DND-41 (cell line): ENCODE measurements at regions not wholly inside any gene's neighbourhood (a gene's known extent, or its start where the extent isn't known, plus 50 kb on each side); places are given as distances from the start of the nearest gene placed in this dataset.

Experiments
- ATAC-seq: fragments of 200-7000 bp; cut with Tn5 transposase; 3 replicates; pipeline ENCODE4 v1.9.1; 2021; ENCODE audit warnings: low read depth; ENCODE audit not compliant: insufficient read depth
- DNase-seq: peaks from one replicate; pipeline ENCODE4 v3.0.0-alpha.2; 2020
- H2AFZ ChIP-seq: 2 replicates; pipeline ENCODE4 v1.6.0; 2012; ENCODE audit warnings: low read depth, low read length
- H3K27ac ChIP-seq: 2 replicates; pipeline ENCODE4 v1.5.1; 2012; ENCODE audit warnings: low read length, inconsistent platforms
- H3K27me3 ChIP-seq: fragments of 200-600 bp; sonication (generic); 2 replicates; pipeline ENCODE4 v1.6.0; 2012; ENCODE audit warnings: low read length, mild to moderate bottlenecking, inconsistent platforms; ENCODE audit not compliant: insufficient read depth, poor library complexity
- H3K36me3 ChIP-seq: 2 replicates; pipeline ENCODE4 v1.5.1; 2012; ENCODE audit warnings: low read length, inconsistent platforms; ENCODE audit not compliant: insufficient read depth
- H3K4me1 ChIP-seq: 2 replicates; pipeline ENCODE4 v1.5.1; 2012; ENCODE audit warnings: mild to moderate bottlenecking, low read length; ENCODE audit not compliant: insufficient read depth
- H3K4me2 ChIP-seq: 2 replicates; pipeline ENCODE4 v1.6.0; 2012; ENCODE audit warnings: mild to moderate bottlenecking, moderate library complexity, low read length, inconsistent platforms; ENCODE audit not compliant: insufficient read depth
- H3K4me3 ChIP-seq, 2 experiments: fragments of 200-600 bp in 1 of 2; shearing (Covaris generic) in 1 of 2; 2 replicates each; pipeline ENCODE4 v1.5.1; 2012 to 2016; ENCODE audit warnings: inconsistent platforms in 2 of 2, low read length in 2 of 2, mild to moderate bottlenecking in 2 of 2, low read depth in 1 of 2, moderate library complexity in 1 of 2
- H3K79me2 ChIP-seq: 2 replicates; pipeline ENCODE4 v1.6.0; 2012; ENCODE audit warnings: low read length, inconsistent platforms; ENCODE audit not compliant: insufficient read depth
- H3K9ac ChIP-seq: 2 replicates; pipeline ENCODE4 v1.6.0; 2012; ENCODE audit warnings: low read depth, mild to moderate bottlenecking, inconsistent platforms, low read length, moderate library complexity
- H3K9me3 ChIP-seq: 2 replicates; pipeline ENCODE4 v1.5.1; 2012; ENCODE audit warnings: low read length, moderate library complexity, mild to moderate bottlenecking, inconsistent platforms; ENCODE audit not compliant: insufficient read depth, severe bottlenecking
- H4K20me1 ChIP-seq: 2 replicates; pipeline ENCODE4 v1.6.0; 2012; ENCODE audit warnings: low read length; ENCODE audit not compliant: insufficient read depth
- CTCF ChIP-seq: IDR thresholded peaks from 2 replicates; pipeline ENCODE4 v1.5.1; 2012; ENCODE audit warnings: borderline replicate concordance, low read length, moderate library complexity, mild to moderate bottlenecking; ENCODE audit not compliant: poor library complexity, severe bottlenecking; ENCODE audit errors: extremely low read depth
- EZH2 ChIP-seq: IDR thresholded peaks from 3 replicates; pipeline ENCODE4 v1.6.1; 2012; ENCODE audit warnings: borderline replicate concordance, low read depth, mild to moderate bottlenecking, moderate library complexity, low read length, inconsistent platforms; ENCODE audit not compliant: severe bottlenecking

GRCh38 chr13:67651908-67652465 lies 421.9 kb upstream of the PCDH9 start:
- Histone ChIP-seq H3K4me3 (no peak overlapping the region), H3K27ac (no peak overlapping the region), H3K79me2 (no peaks in the 10 kb centered on the region), H2AFZ (no peak overlapping the region), H3K9me3 (no peaks in the 10 kb centered on the region), H3K4me2 (no peak overlapping the region), H3K4me1 (no peaks in the 10 kb centered on the region), H3K9ac (no peak overlapping the region), H3K27me3 (no peaks in the 10 kb centered on the region), H3K36me3 (no peaks in the 10 kb centered on the region), H4K20me1 (no peaks in the 10 kb centered on the region)
- no peak for ATAC-seq
- DNase-seq: no peak
- TF ChIP-seq CTCF (no peak), EZH2 (no peak)

- Histone ChIP-seq H2AFZ (no peak overlapping the region), H3K4me1 (no peaks in the 10 kb centered on the region), H3K4me2 (no peak overlapping the region), H3K9ac (no peak overlapping the region), H3K79me2 (no peaks in the 10 kb centered on the region), H4K20me1 (no peaks in the 10 kb centered on the region), H3K36me3 (no peaks in the 10 kb centered on the region), H3K4me3 (no peak overlapping the region), H3K27me3 (no peaks in the 10 kb centered on the region), H3K27ac (no peak overlapping the region), H3K9me3 (no peaks in the 10 kb centered on the region)
- DNase-seq (no peak), ATAC-seq (no peak)
- TF ChIP-seq EZH2: no peak
- TF ChIP-seq CTCF: no peak
Measured at GRCh38 chr13:67650471-67650870, 420.3 kb upstream of the PCDH9 start.

GRCh38 chr13:67645874-67646467 lies 415.8 kb upstream of the PCDH9 start:
- H3K36me3 ChIP-seq: no peaks in the 10 kb centered on the region
- H3K9me3 ChIP-seq: no peaks in the 10 kb centered on the region
- no peaks in the 10 kb centered on the region for H4K20me1 ChIP-seq
- no peak overlapping the region for H3K9ac ChIP-seq
- H3K4me3 ChIP-seq: no peak overlapping the region
- no peaks in the 10 kb centered on the region for H3K4me1 ChIP-seq
- H3K27ac ChIP-seq: no peak overlapping the region
- no peak for DNase-seq
- no peak for TF ChIP-seq CTCF
- TF ChIP-seq EZH2: no peak
- no peaks in the 10 kb centered on the region for H3K79me2 ChIP-seq
- H3K27me3 ChIP-seq: no peaks in the 10 kb centered on the region
- H3K4me2 ChIP-seq: no peak overlapping the region
- no peak for ATAC-seq
- no peak overlapping the region for H2AFZ ChIP-seq
